Mesenchymal stem cell (in vitro differentiated cells and primary cell): ENCODE measurements at regions not wholly inside any gene's neighbourhood (a gene's known extent, or its start where the extent isn't known, plus 50 kb on each side); places are given as distances from the start of the nearest gene placed in this dataset.

Experiments used
- DNase-seq: peaks from one replicate; pipeline ENCODE4 v3.0.0-alpha.2; 2013
- H2AFZ ChIP-seq: one replicate; pipeline ENCODE4 v1.6.1; 2013; ENCODE audit warnings: low read depth, mild to moderate bottlenecking, control low read depth, inconsistent platforms, low read length, moderate library complexity
- H2AK5ac ChIP-seq: 2 replicates; pipeline ENCODE4 v1.6.1; 2013; ENCODE audit warnings: low read length, moderate library complexity, mild to moderate bottlenecking, inconsistent platforms; ENCODE audit not compliant: severe bottlenecking
- H2BK120ac ChIP-seq: one replicate; pipeline ENCODE4 v1.6.1; 2013; ENCODE audit warnings: low read depth, mild to moderate bottlenecking, inconsistent platforms, low read length, moderate library complexity
- H2BK12ac ChIP-seq, 2 experiments: one replicate each; pipeline ENCODE4 v1.6.1; 2013; ENCODE audit warnings: inconsistent platforms in 2 of 2, low read length in 2 of 2, mild to moderate bottlenecking in 2 of 2, moderate library complexity in 2 of 2, control low read depth in 1 of 2
- H2BK15ac ChIP-seq: one replicate; pipeline ENCODE4 v1.6.1; 2013; ENCODE audit warnings: mild to moderate bottlenecking, low read depth, inconsistent platforms; ENCODE audit not compliant: poor library complexity, severe bottlenecking
- H2BK5ac ChIP-seq: 2 replicates; pipeline ENCODE4 v1.6.1; 2013; ENCODE audit warnings: low read depth, mild to moderate bottlenecking, low read length, control low read depth, inconsistent platforms; ENCODE audit not compliant: poor library complexity, severe bottlenecking
- H3K14ac ChIP-seq, 2 experiments: one replicate each; pipeline ENCODE4 v1.6.1; 2013; ENCODE audit warnings: inconsistent platforms in 2 of 2, low read length in 2 of 2, control low read depth in 1 of 2, mild to moderate bottlenecking in 1 of 2, moderate library complexity in 1 of 2
- H3K18ac ChIP-seq, 2 experiments: one replicate each; pipeline ENCODE4 v1.6.1; 2013; ENCODE audit warnings: inconsistent platforms in 2 of 2, low read length in 2 of 2, control low read depth in 1 of 2, low read depth in 1 of 2, mild to moderate bottlenecking in 1 of 2
- H3K23ac ChIP-seq, 2 experiments: one replicate each; pipeline ENCODE4 v1.6.1; 2013; ENCODE audit warnings: inconsistent platforms in 2 of 2, low read length in 2 of 2, mild to moderate bottlenecking in 2 of 2, moderate library complexity in 2 of 2, control low read depth in 1 of 2
- H3K27ac ChIP-seq: 2 replicates; pipeline ENCODE4 v1.5.1; 2013; ENCODE audit warnings: mild to moderate bottlenecking, moderate library complexity, low read length, control low read depth, inconsistent platforms; ENCODE audit not compliant: poor library complexity, severe bottlenecking
- H3K27me3 ChIP-seq, 2 experiments: 2 replicates each; pipeline versions ENCODE4 v1.6.1 to v1.7.0; 2013; ENCODE audit warnings: low read length in 2 of 2, mild to moderate bottlenecking in 2 of 2, moderate library complexity in 2 of 2, control low read depth in 1 of 2, inconsistent platforms in 1 of 2; ENCODE audit not compliant: control insufficient read depth in 1 of 2, insufficient read depth in 1 of 2
- H3K36me3 ChIP-seq, 2 experiments: 2 replicates each; pipeline versions ENCODE4 v1.6.1 to v1.7.0; 2013; ENCODE audit warnings: low read length in 2 of 2, control low read depth in 1 of 2, inconsistent platforms in 1 of 2, low read depth in 1 of 2, mild to moderate bottlenecking in 1 of 2; ENCODE audit not compliant: insufficient read depth in 2 of 2, control insufficient read depth in 1 of 2
- H3K4ac ChIP-seq, 2 experiments: one replicate each; pipeline ENCODE4 v1.6.1; 2013; ENCODE audit warnings: inconsistent platforms in 2 of 2, low read length in 2 of 2, mild to moderate bottlenecking in 2 of 2, moderate library complexity in 2 of 2, control low read depth in 1 of 2, low read depth in 1 of 2
- H3K4me1 ChIP-seq: 2 replicates; pipeline ENCODE4 v1.6.1; 2013; ENCODE audit warnings: low read depth, low read length, control low read depth; ENCODE audit not compliant: control insufficient read depth, insufficient read depth
- H3K4me2 ChIP-seq: 2 replicates; pipeline ENCODE4 v1.6.1; 2013; ENCODE audit warnings: low read length, mild to moderate bottlenecking, inconsistent platforms; ENCODE audit not compliant: poor library complexity, severe bottlenecking
- H3K4me3 ChIP-seq, 2 experiments: 2 replicates each; pipeline versions ENCODE4 v1.5.1 to v1.7.0; 2013; ENCODE audit warnings: low read length in 2 of 2, mild to moderate bottlenecking in 2 of 2, control low read depth in 1 of 2, low read depth in 1 of 2; ENCODE audit not compliant: insufficient read depth in 1 of 2
- H3K79me1 ChIP-seq: replicated peaks from 2 replicates; pipeline ENCODE4 v1.6.1; 2013; ENCODE audit warnings: mild to moderate bottlenecking, control low read depth, low read length, inconsistent platforms; ENCODE audit not compliant: poor library complexity, severe bottlenecking
- H3K9ac ChIP-seq: 2 replicates; pipeline ENCODE4 v1.7.0; 2013; ENCODE audit warnings: mild to moderate bottlenecking, low read length, moderate library complexity
- H3K9me3 ChIP-seq: 2 replicates; pipeline ENCODE4 v1.7.0; 2013; ENCODE audit warnings: mild to moderate bottlenecking, low read length; ENCODE audit not compliant: control insufficient read depth
- H4K8ac ChIP-seq: one replicate; pipeline ENCODE4 v1.6.1; 2013; ENCODE audit warnings: inconsistent platforms, mild to moderate bottlenecking, low read length, moderate library complexity
- H4K91ac ChIP-seq: one replicate; pipeline ENCODE4 v1.6.1; 2013; ENCODE audit warnings: mild to moderate bottlenecking, low read length, inconsistent platforms
- WGBS: methylation state at CpG from one replicate; pipeline ENCODE4 v1.1.7; 2013; ENCODE audit warnings: mixed read lengths; 5-methylcytosine and 5-hydroxymethylcytosine counted together

DNA sequence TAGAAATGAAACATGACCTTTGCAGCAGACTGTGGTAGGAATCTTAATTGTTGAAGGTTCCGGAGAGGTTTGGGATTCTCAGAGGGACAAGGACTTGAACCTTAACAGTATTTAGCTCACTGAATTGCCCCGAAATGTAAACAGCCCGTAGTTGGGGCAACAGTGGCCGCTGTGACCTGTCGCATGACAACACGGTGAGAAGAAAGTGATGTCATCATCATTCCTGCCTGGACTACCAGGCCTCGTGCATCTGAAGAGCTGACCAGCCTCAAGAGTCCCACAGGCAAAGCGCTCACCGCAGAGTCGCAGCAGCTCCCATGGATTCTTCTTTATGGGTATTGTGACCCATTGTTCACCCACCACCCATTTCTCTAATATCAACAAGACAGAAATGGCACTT, 250.6 kb downstream of the KLF6 start:
- Histone ChIP-seq H4K8ac (no peak overlapping the region), H2AK5ac (peak overlapping the region; percentile 36), H2BK120ac (no peak overlapping the region), H3K4me2 (no peak overlapping the region), H3K9me3 (no peaks in the 10 kb centered on the region), H3K9ac (no peak overlapping the region), H3K27ac (no peak overlapping the region), H3K4ac (no peak overlapping the region), H3K79me1 (peaks cover 2% of the 10 kb centered on the region), H3K18ac (no peak overlapping the region), H2BK15ac (no peak overlapping the region), H3K36me3 (no peaks in the 10 kb centered on the region), H3K4me1 (peaks cover 37% of the 10 kb centered on the region), H3K27me3 (no peaks in the 10 kb centered on the region), H3K23ac (no peak overlapping the region), H4K91ac (no peak overlapping the region), H2BK5ac (no peak overlapping the region), H2BK12ac (no peak overlapping the region), H2AFZ (no peak overlapping the region), H3K14ac (no peak overlapping the region), H3K4me3 (no peak overlapping the region)
- peak; percentile 71 for DNase-seq
- 72% methylated on average over 10 of the region's 10 CpGs for WGBS

DNA sequence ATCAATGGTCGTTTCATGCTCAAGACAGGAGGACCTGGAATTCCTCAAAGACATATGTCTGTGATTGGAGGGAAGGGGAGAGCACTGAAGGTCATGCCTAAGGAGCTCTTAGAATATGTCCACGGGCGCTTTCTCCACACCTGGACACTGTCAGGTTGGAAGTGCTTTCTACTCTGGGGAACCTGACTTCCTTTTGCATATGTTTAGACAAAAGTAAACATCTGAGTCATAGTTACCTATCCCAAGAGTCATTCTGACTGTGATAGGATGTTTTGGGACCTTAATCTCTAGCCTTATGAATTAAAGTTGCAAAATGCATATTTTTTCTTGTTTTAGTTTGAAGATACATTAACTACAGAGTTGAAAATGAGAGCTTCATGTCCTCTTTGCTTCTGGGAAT, 251.7 kb downstream of the KLF6 start:
- Histone ChIP-seq H2AFZ (no peak overlapping the region), H2BK120ac (no peak overlapping the region), H3K4me1 (peaks cover 33% of the 10 kb centered on the region), H2BK5ac (no peak overlapping the region), H3K27ac (peak overlapping the region; percentile 6), H3K4me3 (no peak overlapping the region), H2BK12ac (no peak overlapping the region), H3K36me3 (no peaks in the 10 kb centered on the region), H3K18ac (no peak overlapping the region), H3K4me2 (no peak overlapping the region), H4K91ac (no peak overlapping the region), H3K4ac (no peak overlapping the region), H3K14ac (no peak overlapping the region), H2AK5ac (peak overlapping the region; percentile 55), H4K8ac (no peak overlapping the region), H2BK15ac (no peak overlapping the region), H3K9ac (no peak overlapping the region), H3K23ac (no peak overlapping the region), H3K27me3 (no peaks in the 10 kb centered on the region), H3K79me1 (peaks cover 2% of the 10 kb centered on the region), H3K9me3 (no peaks in the 10 kb centered on the region)
- 75% methylated on average over 1 of the region's 3 CpGs for WGBS
- DNase-seq = no peak

DNA sequence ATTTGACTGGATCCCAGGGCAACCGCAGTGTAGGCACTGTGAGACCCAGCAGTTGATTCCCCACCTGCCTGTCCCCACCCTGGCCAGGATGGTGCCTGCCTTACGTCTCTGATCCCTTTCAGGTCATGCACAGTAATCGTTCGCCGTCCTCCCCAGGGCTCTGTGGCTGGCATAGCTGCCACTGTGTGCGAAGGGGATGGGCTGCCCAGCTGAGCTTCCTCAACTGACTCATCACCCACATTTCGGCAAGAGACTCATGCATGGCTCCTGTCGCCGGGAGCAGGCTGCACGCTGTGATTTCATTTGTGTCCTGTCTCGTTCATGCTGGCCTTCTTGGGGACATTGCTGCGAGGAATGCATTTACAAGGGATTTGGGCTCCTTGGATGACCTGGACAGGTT, 252.4 kb downstream of the KLF6 start:
- Histone ChIP-seq H3K79me1 (peaks cover 2% of the 10 kb centered on the region), H3K4me1 (peaks cover 28% of the 10 kb centered on the region), H4K8ac (peak overlapping the region; percentile 29), H2AFZ (no peak overlapping the region), H4K91ac (no peak overlapping the region), H2BK120ac (no peak overlapping the region), H2BK15ac (peak overlapping the region; percentile 73), H2AK5ac (peak overlapping the region; percentile 55), H3K9me3 (no peaks in the 10 kb centered on the region), H3K4ac (no peak overlapping the region), H3K23ac (no peak overlapping the region), H3K4me2 (peak overlapping the region; percentile 1), H3K27me3 (no peaks in the 10 kb centered on the region), H3K14ac (no peak overlapping the region), H3K27ac (peak overlapping the region; percentile 6), H3K4me3 (no peak overlapping the region), H2BK5ac (no peak overlapping the region), H3K18ac (no peak overlapping the region), H3K36me3 (no peaks in the 10 kb centered on the region), H3K9ac (no peak overlapping the region), H2BK12ac (no peak overlapping the region)
- WGBS = 78% methylated on average over 12 of the region's 12 CpGs
- DNase-seq = peak; percentile 17

DNA sequence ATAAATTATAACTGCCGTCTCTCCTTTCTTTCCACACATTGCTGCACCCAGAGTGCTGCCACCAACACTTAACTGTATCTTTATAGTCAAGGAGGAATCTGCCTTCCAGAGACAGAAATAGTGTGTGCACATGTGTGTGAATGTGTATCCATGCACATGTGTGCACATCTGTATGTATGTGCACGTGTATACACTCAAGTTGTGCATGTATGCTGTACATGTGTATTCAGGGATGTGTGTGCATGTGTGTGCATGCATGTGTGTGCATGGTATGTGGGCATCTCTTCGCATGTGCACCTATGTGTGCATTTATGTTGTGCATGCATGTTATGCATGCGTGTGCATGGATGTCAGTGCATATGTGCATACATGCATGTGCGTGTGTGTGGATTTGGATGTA, 253.3 kb downstream of the KLF6 start:
- peaks cover 2% of the 10 kb centered on the region for H3K79me1 ChIP-seq
- WGBS = over 99% methylated on average over 5 of the region's 5 CpGs

More for the DNA sequence above, 253.3 kb downstream of the KLF6 start:
- Histone ChIP-seq H3K27me3 (no peaks in the 10 kb centered on the region), H3K9me3 (no peaks in the 10 kb centered on the region), H4K8ac (no peak overlapping the region), H3K9ac (no peak overlapping the region), H2BK120ac (no peak overlapping the region), H2AK5ac (no peak overlapping the region), H2BK12ac (no peak overlapping the region), H2BK5ac (no peak overlapping the region), H3K4me1 (peaks cover 27% of the 10 kb centered on the region), H3K27ac (peak overlapping the region; percentile 51), H4K91ac (no peak overlapping the region), H2AFZ (no peak overlapping the region), H3K4me2 (no peak overlapping the region), H3K36me3 (no peaks in the 10 kb centered on the region), H3K14ac (peak overlapping the region in 1 of 2 experiments; percentile 85), H2BK15ac (no peak overlapping the region), H3K4ac (no peak overlapping the region), H3K4me3 (no peak overlapping the region), H3K18ac (no peak overlapping the region), H3K23ac (no peak overlapping the region)
- DNase-seq = no peak
